H1 (cell line): ENCODE measurements at regions not wholly inside any gene's neighbourhood (a gene's known extent, or its start where the extent isn't known, plus 50 kb on each side); places are given as distances from the start of the nearest gene placed in this dataset.

ENCODE experiments used
- CTCF ChIP-seq, 3 experiments: IDR thresholded peaks; 1 replicate in 2 of 3; 2 replicates in 1 of 3; pipeline versions ENCODE4 v1.5.1 to v1.6.1; 2011; ENCODE audit warnings: low read length in 3 of 3, mild to moderate bottlenecking in 3 of 3, inconsistent platforms in 2 of 3, low read depth in 1 of 3, moderate library complexity in 1 of 3; ENCODE audit not compliant: insufficient read depth in 1 of 3; ENCODE audit errors: control extremely low read depth in 1 of 3
- MAFK ChIP-seq: IDR thresholded peaks from 2 replicates; pipeline ENCODE4 v1.6.1; 2012; ENCODE audit warnings: low read depth, mild to moderate bottlenecking, improper control_type of control experiment, low read length

DNA sequence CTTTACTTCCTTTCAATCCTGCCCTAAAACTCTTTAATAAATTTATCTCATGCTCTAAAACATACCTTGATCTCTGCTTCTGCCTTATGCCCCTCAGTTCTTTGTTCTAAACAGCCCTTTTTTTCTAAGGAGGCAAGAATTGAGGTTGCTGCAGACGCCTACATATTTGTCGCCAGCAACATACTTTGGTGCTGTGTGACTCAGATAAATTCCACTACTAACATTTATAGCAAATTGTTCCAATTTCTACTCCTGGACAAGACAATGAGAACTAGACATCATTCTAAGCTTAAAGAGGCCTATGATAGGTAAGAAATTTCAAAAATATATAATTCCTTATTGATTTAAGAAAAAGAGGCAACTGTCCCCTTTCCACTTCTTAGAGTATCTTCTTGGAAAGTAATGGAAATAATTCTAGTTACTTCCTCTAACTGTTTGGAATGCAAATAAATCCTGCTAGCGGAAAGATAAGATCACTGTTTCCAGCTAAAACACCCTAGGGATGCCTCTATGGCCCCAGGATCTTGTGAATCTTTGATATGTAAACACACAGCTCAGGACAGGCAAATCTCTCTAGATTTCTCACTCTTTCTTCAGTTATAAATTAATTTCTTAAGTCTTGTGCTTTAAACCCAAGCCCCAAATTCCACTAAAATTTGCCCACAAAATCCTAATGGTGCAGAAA, 869.1 kb downstream of the KCNT2 start:
- no peak for TF ChIP-seq CTCF (IDR thresholded peaks at IDR 0.05; ENCODE audit: control extremely low read depth in 1 of 3, insufficient read depth in 1 of 3, low read depth in 1 of 3, low read length in 3 of 3)
- TF ChIP-seq MAFK, result no peak
